HepG2 (cell line): ENCODE measurements at regions not wholly inside any gene's neighbourhood (a gene's known extent, or its start where the extent isn't known, plus 50 kb on each side); places are given as distances from the start of the nearest gene placed in this dataset.

Experiments
- ATAC-seq: fragments of 200-7000 bp; cut with Tn5 transposase; 3 replicates; pipeline ENCODE4 v1.9.1; 2020; ENCODE audit warnings: mild to moderate bottlenecking, moderate library complexity
- BruUV-seq: library from RNA; stranded (reverse); fragments of 400-500 nt; replicated peaks from 2 replicates; lab custom pipeline; 2021; lab: Mats Ljungman, UMichigan
- CTCF ChIA-PET: fragments of 300-600 bp; formaldehyde crosslinking; extraction: SDS; loops from one replicate; lab custom pipeline; 2021; ENCODE audit warnings: low total read pairs, inconsistent platforms, low intra/inter-chr PET ratio; lab: Yijun Ruan, JAX
- POLR2A ChIA-PET: fragments of 350-600 bp; sonication (Branson Sonifier 250); formaldehyde crosslinking; loops from one replicate; lab custom pipeline; 2020; ENCODE audit warnings: antibody characterized with exemption, inconsistent platforms; lab: Yijun Ruan, JAX
- DNase-seq: peaks from one replicate; pipeline ENCODE4 v3.0.0-alpha.2; 2015; ENCODE audit warnings: low spot score
- FAIRE-seq: peaks from 3 replicates; lab custom pipeline; 2011; peaks lifted over from hg19 to GRCh38; lab: Jason Lieb, UNC
- H2AFZ ChIP-seq: one replicate; pipeline ENCODE4 v1.6.1; 2011; ENCODE audit warnings: low read length, inconsistent platforms
- H3K27ac ChIP-seq: fragments of 300-600 bp; 3 replicates; pipeline ENCODE4 v1.8.0; 2011; ENCODE audit warnings: mixed run types, mild to moderate bottlenecking, mixed read lengths, low read length, inconsistent platforms; ENCODE audit not compliant: insufficient read depth; ENCODE audit errors: extremely low read length
- H3K27me3 ChIP-seq, 2 experiments: fragments of 200-600 bp in 1 of 2; 2 replicates in 1 of 2; 3 replicates in 1 of 2; pipeline versions ENCODE4 v1.6.0 to v1.8.0; 2011; ENCODE audit warnings: low read length in 2 of 2, mild to moderate bottlenecking in 2 of 2, moderate library complexity in 2 of 2, inconsistent platforms in 1 of 2; ENCODE audit not compliant: insufficient read depth in 2 of 2, control insufficient read depth in 1 of 2
- H3K36me3 ChIP-seq, 2 experiments: fragments of 200-600 bp in 1 of 2; replicated peaks in 1 of 2; 2 replicates in 1 of 2; 3 replicates in 1 of 2; pipeline versions ENCODE4 v1.5.1 to v1.8.0; 2011; ENCODE audit warnings: low read length in 2 of 2, inconsistent platforms in 1 of 2; ENCODE audit not compliant: insufficient read depth in 2 of 2, control insufficient read depth in 1 of 2
- H3K4me1 ChIP-seq: 2 replicates; pipeline ENCODE4 v1.5.1; 2012; ENCODE audit warnings: low read length, inconsistent platforms; ENCODE audit not compliant: insufficient read depth
- H3K4me2 ChIP-seq: 2 replicates; pipeline ENCODE4 v1.6.0; 2011; ENCODE audit warnings: low read depth, low read length, inconsistent platforms
- H3K4me3 ChIP-seq, 3 experiments: fragments of 200-600 bp in 1 of 3; sonication (generic), shearing (Covaris generic) in 1 of 3; replicated peaks in 1 of 3; 2 replicates each; pipeline ENCODE4 v1.5.1; 2011 to 2016; ENCODE audit warnings: low read length in 3 of 3, inconsistent platforms in 2 of 3, low read depth in 2 of 3, mild to moderate bottlenecking in 2 of 3, control low read depth in 1 of 3, mixed read lengths in 1 of 3; ENCODE audit not compliant: insufficient read depth in 1 of 3
- H3K79me2 ChIP-seq: one replicate; pipeline ENCODE4 v1.6.1; 2011; ENCODE audit warnings: low read length, inconsistent platforms; ENCODE audit not compliant: insufficient read depth
- H3K9ac ChIP-seq: 2 replicates; pipeline ENCODE4 v1.6.0; 2011; ENCODE audit warnings: mild to moderate bottlenecking, low read depth, low read length, inconsistent platforms; ENCODE audit not compliant: insufficient read depth
- H3K9me3 ChIP-seq: 2 replicates; pipeline ENCODE4 v1.5.1; 2012; ENCODE audit warnings: mild to moderate bottlenecking, low read length
- H4K20me1 ChIP-seq: 2 replicates; pipeline ENCODE4 v1.6.0; 2011; ENCODE audit warnings: inconsistent platforms, mild to moderate bottlenecking, low read length, moderate library complexity; ENCODE audit not compliant: insufficient read depth
- ARHGAP35 ChIP-seq: sonication (generic); formaldehyde crosslinking; IDR thresholded peaks from 2 replicates; pipeline ENCODE4 v1.9.0; 2022; ENCODE audit warnings: mild to moderate bottlenecking, inconsistent platforms, moderate library complexity, missing genetic modification reagents, borderline replicate concordance
- ATF4 ChIP-seq, 2 experiments: fragments of 450-650 bp in 1 of 2; sonication (generic) in 1 of 2; formaldehyde crosslinking; IDR thresholded peaks; 2 replicates each; pipeline versions ENCODE4 v1.5.0 to v1.8.0; 2020 to 2022; ENCODE audit warnings: mild to moderate bottlenecking in 1 of 2, missing genetic modification reagents in 1 of 2
- ETV6 ChIP-seq: sonication (generic); formaldehyde crosslinking; conservative IDR thresholded peaks from 2 replicates; pipeline ENCODE4 v1.4.0; 2020; ENCODE audit warnings: missing genetic modification reagents
- FOSL2 ChIP-seq: sonication (generic); formaldehyde crosslinking; IDR thresholded peaks from 2 replicates; pipeline ENCODE4 v1.4.0; 2020; ENCODE audit warnings: missing genetic modification reagents
- GPN1 ChIP-seq: sonication (generic); formaldehyde crosslinking; IDR thresholded peaks from 2 replicates; pipeline ENCODE4 v1.5.1; 2020; ENCODE audit warnings: missing genetic modification reagents, borderline replicate concordance
- MIER2 ChIP-seq: IDR thresholded peaks from 2 replicates; pipeline ENCODE4 v1.6.1; 2016; ENCODE audit warnings: missing biosample characterization, missing genetic modification reagents
- MYC ChIP-seq: sonication (generic); formaldehyde crosslinking; IDR thresholded peaks from 2 replicates; pipeline ENCODE4 v1.9.0; 2021; ENCODE audit warnings: missing genetic modification reagents, borderline replicate concordance
- NAIF1 ChIP-seq: sonication (generic); formaldehyde crosslinking; IDR thresholded peaks from 2 replicates; pipeline ENCODE4 v1.5.0; 2020; ENCODE audit warnings: mild to moderate bottlenecking, missing genetic modification reagents, borderline replicate concordance
- POLR2G ChIP-seq: fragments of 200-400 bp; formaldehyde crosslinking; IDR thresholded peaks from 2 replicates; pipeline ENCODE4 v1.6.1; 2018; ENCODE audit warnings: mild to moderate bottlenecking, low read depth, low read length, moderate library complexity
- SNAPC2 ChIP-seq: sonication (generic); formaldehyde crosslinking; IDR thresholded peaks from 2 replicates; pipeline ENCODE4 v1.8.1; 2022; ENCODE audit warnings: mild to moderate bottlenecking, missing genetic modification reagents
- THRA ChIP-seq: sonication (generic); formaldehyde crosslinking; IDR thresholded peaks from 2 replicates; pipeline ENCODE4 v1.4.0; 2020; ENCODE audit warnings: missing genetic modification reagents, borderline replicate concordance
- ZBTB44 ChIP-seq: sonication (generic); formaldehyde crosslinking; IDR thresholded peaks from 2 replicates; pipeline ENCODE4 v1.4.0; 2020; ENCODE audit warnings: missing genetic modification reagents
- ZNF124 ChIP-seq: sonication (generic); formaldehyde crosslinking; IDR thresholded peaks from 2 replicates; pipeline ENCODE4 v1.4.0; 2020; ENCODE audit warnings: missing genetic modification reagents
- ZNF24 ChIP-seq: fragments of 450-650 bp; IDR thresholded peaks from 2 replicates; pipeline ENCODE4 v1.6.1; 2017; ENCODE audit warnings: antibody characterized with exemption, mild to moderate bottlenecking
- ZNF333 ChIP-seq: sonication (generic); formaldehyde crosslinking; IDR thresholded peaks from 2 replicates; pipeline ENCODE4 v1.4.0; 2020; ENCODE audit warnings: mild to moderate bottlenecking, missing genetic modification reagents, borderline replicate concordance
- ZNF513 ChIP-seq: sonication (generic); formaldehyde crosslinking; conservative IDR thresholded peaks from 2 replicates; pipeline ENCODE4 v1.5.0; 2020; ENCODE audit warnings: missing genetic modification reagents
- ZNF75D ChIP-seq: sonication (generic); formaldehyde crosslinking; IDR thresholded peaks from 2 replicates; pipeline ENCODE4 v1.8.1; 2023; ENCODE audit warnings: missing genetic modification reagents, mild to moderate bottlenecking, borderline replicate concordance
- WGBS: methylation state at CpG from one replicate; pipeline ENCODE4 v1.1.6; 2017; ENCODE audit warnings: low lambda C conversion rate; 5-methylcytosine and 5-hydroxymethylcytosine counted together
- in situ Hi-C: cut with HindIII; loops from 2 replicates; pipeline ENCODE4 v1.10.0; 2017; ENCODE audit warnings: low pct_unique_long_range_greater_than_20kb; ENCODE audit not compliant: extremely low pct_ligation_motif_present
- intact Hi-C: fragments of 100-400 bp; cut with micrococcal nuclease; formaldehyde crosslinking; loops from one replicate; pipeline ENCODE4 v1.10.0; 2022; ENCODE audit not compliant: unreplicated experiment

- no peak overlapping the region for H3K27ac ChIP-seq
- WGBS, result 3% methylated on average over 6 of the region's 6 CpGs
- in situ Hi-C loops, result no loop called here
Measured at GRCh38 chr18:4547126-4547525, 92.0 kb upstream of the DLGAP1 start.

GRCh38 chr18:4544142-4544541 lies 89.0 kb upstream of the DLGAP1 start:
- H4K20me1 ChIP-seq, result no peaks in the 10 kb centered on the region
- no peak overlapping the region for H3K4me3 ChIP-seq
- in situ Hi-C loops (no loop called here), intact Hi-C loops (no loop called here)
- FAIRE-seq (no peak), DNase-seq (no peak), ATAC-seq (no peak)
- no peaks in the 10 kb centered on the region for H3K4me1 ChIP-seq
- no TSS peak for BruUV-seq
- H3K36me3 ChIP-seq, result no peaks in the 10 kb centered on the region
- no peak overlapping the region for H3K27ac ChIP-seq
- no peak overlapping the region for H2AFZ ChIP-seq
- no peaks in the 10 kb centered on the region for H3K79me2 ChIP-seq
- H3K9ac ChIP-seq, result no peak overlapping the region
- H3K9me3 ChIP-seq, result peaks cover 29% of the 10 kb centered on the region
- H3K4me2 ChIP-seq, result no peak overlapping the region
- ChIA-PET CTCF (no interaction called here), POLR2A (no interaction called here)
- WGBS, result 10% methylated on average over 6 of the region's 6 CpGs
- no peaks in the 10 kb centered on the region for H3K27me3 ChIP-seq
- no peak for TF ChIP-seq ZNF24
- no peak for TF ChIP-seq ETV6 (CRISPR knock-in tag)
- peak; percentile 57 for TF ChIP-seq FOSL2
- TF ChIP-seq POLR2G, result no peak
- TF ChIP-seq ZNF333 (CRISPR knock-in tag), result no peak
- no peak for TF ChIP-seq THRA
- TF ChIP-seq NAIF1 (CRISPR knock-in tag), result no peak
- no peak for TF ChIP-seq ZBTB44
- TF ChIP-seq ARHGAP35 (CRISPR knock-in tag), result no peak
- peak in 1 of 2 experiments; percentile 61; a peak in 2 of 4 replicates for TF ChIP-seq ATF4 (CRISPR knock-in tag; IDR thresholded peaks at IDR 0.05)
- TF ChIP-seq ZNF513 (CRISPR knock-in tag), result no peak
- TF ChIP-seq ZNF124, result no peak

More at GRCh38 chr18:4547126-4547525, 92.0 kb upstream of the DLGAP1 start:
- Histone ChIP-seq H3K27me3 (no peaks in the 10 kb centered on the region), H3K4me1 (no peaks in the 10 kb centered on the region), H3K9ac (no peak overlapping the region), H4K20me1 (no peaks in the 10 kb centered on the region), H3K9me3 (peaks cover 45% of the 10 kb centered on the region), H3K4me3 (no peak overlapping the region), H2AFZ (no peak overlapping the region), H3K4me2 (no peak overlapping the region), H3K79me2 (no peaks in the 10 kb centered on the region), H3K36me3 (no peaks in the 10 kb centered on the region)
- no TSS peak for BruUV-seq
- TF ChIP-seq SNAPC2 (CRISPR knock-in tag), result no peak
- no peak for TF ChIP-seq GPN1
- no peak for TF ChIP-seq MYC
- TF ChIP-seq ZNF75D (CRISPR knock-in tag), result no peak
- no peak for TF ChIP-seq MIER2 (CRISPR knock-in tag)
- DNase-seq, result no peak
- intact Hi-C loops, result no loop called here
- no peak for ATAC-seq
- CTCF ChIA-PET, result no interaction called here
- no peak for FAIRE-seq
- POLR2A ChIA-PET, result no interaction called here
